HepG2 (cell line): ENCODE measurements at regions not wholly inside any gene's neighbourhood (a gene's known extent, or its start where the extent isn't known, plus 50 kb on each side); places are given as distances from the start of the nearest gene placed in this dataset.
A peak's percentile ranks its signal among the peaks of the same experiment; 100 is the strongest.

ENCODE experiments used
- ATAC-seq: fragments of 200-7000 bp; cut with Tn5 transposase; 3 replicates; pipeline ENCODE4 v1.9.1; 2020; ENCODE audit warnings: mild to moderate bottlenecking, moderate library complexity
- BruUV-seq: library from RNA; stranded (reverse); fragments of 400-500 nt; replicated peaks from 2 replicates; lab custom pipeline; 2021; lab: Mats Ljungman, UMichigan
- CTCF ChIA-PET: fragments of 300-600 bp; formaldehyde crosslinking; extraction: SDS; loops from one replicate; lab custom pipeline; 2021; ENCODE audit warnings: low total read pairs, inconsistent platforms, low intra/inter-chr PET ratio; lab: Yijun Ruan, JAX
- POLR2A ChIA-PET: fragments of 350-600 bp; sonication (Branson Sonifier 250); formaldehyde crosslinking; loops from one replicate; lab custom pipeline; 2020; ENCODE audit warnings: antibody characterized with exemption, inconsistent platforms; lab: Yijun Ruan, JAX
- DNase-seq: peaks from one replicate; pipeline ENCODE4 v3.0.0-alpha.2; 2015; ENCODE audit warnings: low spot score
- FAIRE-seq: peaks from 3 replicates; lab custom pipeline; 2011; peaks lifted over from hg19 to GRCh38; lab: Jason Lieb, UNC
- H2AFZ ChIP-seq: one replicate; pipeline ENCODE4 v1.6.1; 2011; ENCODE audit warnings: low read length, inconsistent platforms
- H3K27ac ChIP-seq: fragments of 300-600 bp; 3 replicates; pipeline ENCODE4 v1.8.0; 2011; ENCODE audit warnings: mixed run types, mild to moderate bottlenecking, mixed read lengths, low read length, inconsistent platforms; ENCODE audit not compliant: insufficient read depth; ENCODE audit errors: extremely low read length
- H3K27me3 ChIP-seq, 2 experiments: fragments of 200-600 bp in 1 of 2; 2 replicates in 1 of 2; 3 replicates in 1 of 2; pipeline versions ENCODE4 v1.6.0 to v1.8.0; 2011; ENCODE audit warnings: low read length in 2 of 2, mild to moderate bottlenecking in 2 of 2, moderate library complexity in 2 of 2, inconsistent platforms in 1 of 2; ENCODE audit not compliant: insufficient read depth in 2 of 2, control insufficient read depth in 1 of 2
- H3K36me3 ChIP-seq, 2 experiments: fragments of 200-600 bp in 1 of 2; replicated peaks in 1 of 2; 2 replicates in 1 of 2; 3 replicates in 1 of 2; pipeline versions ENCODE4 v1.5.1 to v1.8.0; 2011; ENCODE audit warnings: low read length in 2 of 2, inconsistent platforms in 1 of 2; ENCODE audit not compliant: insufficient read depth in 2 of 2, control insufficient read depth in 1 of 2
- H3K4me1 ChIP-seq: 2 replicates; pipeline ENCODE4 v1.5.1; 2012; ENCODE audit warnings: low read length, inconsistent platforms; ENCODE audit not compliant: insufficient read depth
- H3K4me2 ChIP-seq: 2 replicates; pipeline ENCODE4 v1.6.0; 2011; ENCODE audit warnings: low read depth, low read length, inconsistent platforms
- H3K4me3 ChIP-seq, 3 experiments: fragments of 200-600 bp in 1 of 3; sonication (generic), shearing (Covaris generic) in 1 of 3; replicated peaks in 1 of 3; 2 replicates each; pipeline ENCODE4 v1.5.1; 2011 to 2016; ENCODE audit warnings: low read length in 3 of 3, inconsistent platforms in 2 of 3, low read depth in 2 of 3, mild to moderate bottlenecking in 2 of 3, control low read depth in 1 of 3, mixed read lengths in 1 of 3; ENCODE audit not compliant: insufficient read depth in 1 of 3
- H3K79me2 ChIP-seq: one replicate; pipeline ENCODE4 v1.6.1; 2011; ENCODE audit warnings: low read length, inconsistent platforms; ENCODE audit not compliant: insufficient read depth
- H3K9ac ChIP-seq: 2 replicates; pipeline ENCODE4 v1.6.0; 2011; ENCODE audit warnings: mild to moderate bottlenecking, low read depth, low read length, inconsistent platforms; ENCODE audit not compliant: insufficient read depth
- H3K9me3 ChIP-seq: 2 replicates; pipeline ENCODE4 v1.5.1; 2012; ENCODE audit warnings: mild to moderate bottlenecking, low read length
- H4K20me1 ChIP-seq: 2 replicates; pipeline ENCODE4 v1.6.0; 2011; ENCODE audit warnings: inconsistent platforms, mild to moderate bottlenecking, low read length, moderate library complexity; ENCODE audit not compliant: insufficient read depth
- CC2D1A ChIP-seq: sonication (generic); formaldehyde crosslinking; IDR thresholded peaks from 2 replicates; pipeline ENCODE4 v1.8.1; 2023; ENCODE audit warnings: mild to moderate bottlenecking, missing genetic modification reagents
- GPBP1L1 ChIP-seq: sonication (generic); formaldehyde crosslinking; IDR thresholded peaks from 2 replicates; pipeline ENCODE4 v1.5.0; 2020; ENCODE audit warnings: mild to moderate bottlenecking, missing genetic modification reagents
- MAFF ChIP-seq: IDR thresholded peaks from 2 replicates; pipeline ENCODE4 v1.6.1; 2011; ENCODE audit warnings: low read depth, low read length, improper control_type of control experiment
- MAFK ChIP-seq, 2 experiments: IDR thresholded peaks in 1 of 2; conservative IDR thresholded peaks in 1 of 2; 2 replicates each; pipeline ENCODE4 v1.6.1; 2011; ENCODE audit warnings: improper control_type of control experiment in 2 of 2, low read length in 2 of 2
- SMAD1 ChIP-seq: sonication (generic); formaldehyde crosslinking; IDR thresholded peaks from 2 replicates; pipeline ENCODE4 v1.4.0; 2020; ENCODE audit warnings: missing genetic modification reagents, low read depth, mild to moderate bottlenecking, borderline replicate concordance
- SSRP1 ChIP-seq: IDR thresholded peaks from 2 replicates; pipeline ENCODE4 v1.6.1; 2016; ENCODE audit warnings: control low read depth
- TRIM24 ChIP-seq: sonication (generic); formaldehyde crosslinking; IDR thresholded peaks from 2 replicates; pipeline ENCODE4 v1.8.0; 2022; ENCODE audit warnings: mild to moderate bottlenecking, missing genetic modification reagents
- ZKSCAN5 ChIP-seq: sonication (generic); formaldehyde crosslinking; IDR thresholded peaks from 2 replicates; pipeline ENCODE4 v1.5.1; 2020; ENCODE audit warnings: mild to moderate bottlenecking, missing genetic modification reagents
- ZNF253 ChIP-seq: sonication (generic); formaldehyde crosslinking; IDR thresholded peaks from 2 replicates; pipeline ENCODE4 v1.8.0; 2022; ENCODE audit warnings: mild to moderate bottlenecking, missing genetic modification reagents, borderline replicate concordance
- WGBS: methylation state at CpG from one replicate; pipeline ENCODE4 v1.1.6; 2017; ENCODE audit warnings: low lambda C conversion rate; 5-methylcytosine and 5-hydroxymethylcytosine counted together
- in situ Hi-C: cut with HindIII; loops from 2 replicates; pipeline ENCODE4 v1.10.0; 2017; ENCODE audit warnings: low pct_unique_long_range_greater_than_20kb; ENCODE audit not compliant: extremely low pct_ligation_motif_present
- intact Hi-C: fragments of 100-400 bp; cut with micrococcal nuclease; formaldehyde crosslinking; loops from one replicate; pipeline ENCODE4 v1.10.0; 2022; ENCODE audit not compliant: unreplicated experiment
- TF ChIP-seq, protein P1 (sequence below): IDR thresholded peaks from 2 replicates; pipeline ENCODE4 v1.6.1; 2016; ENCODE audit warnings: missing biosample characterization, missing genetic modification reagents, low read depth
- TF ChIP-seq, protein P2 (sequence below): sonication (generic); formaldehyde crosslinking; IDR thresholded peaks from 2 replicates; pipeline ENCODE4 v1.5.1; 2020; ENCODE audit warnings: missing genetic modification reagents, mild to moderate bottlenecking, borderline replicate concordance

DNA sequence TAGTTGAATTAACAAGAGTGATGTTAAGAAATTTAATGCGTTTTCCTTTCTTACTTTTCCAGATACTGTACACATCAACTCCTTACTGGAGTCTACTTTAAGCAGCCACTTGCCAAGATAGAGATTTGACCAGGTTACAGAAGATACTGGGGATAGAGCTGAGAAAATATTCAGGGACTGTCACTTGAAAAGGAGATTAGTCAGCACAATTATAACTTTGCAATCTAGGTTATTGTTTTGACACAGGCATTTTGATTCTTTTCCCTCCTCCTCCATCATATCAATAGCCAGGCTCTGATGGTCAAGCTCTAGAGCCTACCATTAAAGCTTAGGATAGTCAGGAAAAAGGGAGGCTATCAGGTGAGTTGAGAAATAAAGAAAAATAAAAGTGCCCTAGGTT lies 345.9 kb upstream of the ITGA1 start:
- H3K9me3 ChIP-seq, result no peaks in the 10 kb centered on the region
- H3K9ac ChIP-seq, result no peak overlapping the region
- no peak overlapping the region for H3K4me2 ChIP-seq
- H3K4me1 ChIP-seq, result no peaks in the 10 kb centered on the region
- in situ Hi-C loops, result no loop called here
- no peak overlapping the region for H2AFZ ChIP-seq
- no TSS peak for BruUV-seq
- TF ChIP-seq CC2D1A (CRISPR knock-in tag) (no peak), TRIM24 (CRISPR knock-in tag) (no peak), MAFF (peak; percentile 65), SSRP1 (CRISPR knock-in tag) (no peak), GPBP1L1 (CRISPR knock-in tag) (no peak), SMAD1 (CRISPR knock-in tag) (no peak), ZKSCAN5 (no peak), ZNF253 (CRISPR knock-in tag) (no peak), MAFK (conservative IDR thresholded peaks at IDR 0.05 in 1 of 2, IDR thresholded peaks at IDR 0.05 in 1 of 2; ENCODE audit: low read length in 2 of 2) (peak; percentile 69 to 78)
- TF ChIP-seq, protein P1, sequence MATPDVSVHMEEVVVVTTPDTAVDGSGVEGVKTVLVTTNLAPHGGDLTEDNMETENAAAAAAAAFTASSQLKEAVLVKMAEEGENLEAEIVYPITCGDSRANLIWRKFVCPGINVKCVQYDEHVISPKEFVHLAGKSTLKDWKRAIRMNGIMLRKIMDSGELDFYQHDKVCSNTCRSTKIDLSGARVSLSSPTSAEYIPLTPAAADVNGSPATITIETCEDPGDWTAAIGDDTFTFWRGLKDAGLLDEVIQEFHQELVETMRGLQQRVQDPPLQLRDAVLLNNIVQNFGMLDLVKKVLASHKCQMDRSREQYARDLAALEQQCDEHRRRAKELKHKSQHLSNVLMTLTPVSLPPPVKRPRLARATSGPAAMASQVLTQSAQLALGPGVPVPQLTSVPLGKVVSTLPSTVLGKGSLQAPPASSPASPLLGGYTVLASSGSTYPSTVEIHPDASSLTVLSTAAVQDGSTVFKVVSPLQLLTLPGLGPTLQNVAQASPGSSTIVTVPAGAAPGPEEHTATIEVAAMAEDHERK (CRISPR knock-in tag), result no peak
- TF ChIP-seq, protein P2, sequence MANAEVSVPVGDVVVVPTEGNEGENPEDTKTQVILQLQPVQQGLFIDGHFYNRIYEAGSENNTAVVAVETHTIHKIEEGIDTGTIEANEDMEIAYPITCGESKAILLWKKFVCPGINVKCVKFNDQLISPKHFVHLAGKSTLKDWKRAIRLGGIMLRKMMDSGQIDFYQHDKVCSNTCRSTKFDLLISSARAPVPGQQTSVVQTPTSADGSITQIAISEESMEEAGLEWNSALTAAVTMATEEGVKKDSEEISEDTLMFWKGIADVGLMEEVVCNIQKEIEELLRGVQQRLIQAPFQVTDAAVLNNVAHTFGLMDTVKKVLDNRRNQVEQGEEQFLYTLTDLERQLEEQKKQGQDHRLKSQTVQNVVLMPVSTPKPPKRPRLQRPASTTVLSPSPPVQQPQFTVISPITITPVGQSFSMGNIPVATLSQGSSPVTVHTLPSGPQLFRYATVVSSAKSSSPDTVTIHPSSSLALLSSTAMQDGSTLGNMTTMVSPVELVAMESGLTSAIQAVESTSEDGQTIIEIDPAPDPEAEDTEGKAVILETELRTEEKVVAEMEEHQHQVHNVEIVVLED (CRISPR knock-in tag), result no peak
- H3K79me2 ChIP-seq, result no peaks in the 10 kb centered on the region
- ChIA-PET CTCF (no interaction called here), POLR2A (no interaction called here)
- H3K36me3 ChIP-seq, result no peaks in the 10 kb centered on the region
- intact Hi-C loops, result no loop called here
- ATAC-seq (no peak), DNase-seq (no peak), FAIRE-seq (no peak)
- WGBS, result 0% methylated on average over 1 of the region's 1 CpG
- H3K27ac ChIP-seq, result no peak overlapping the region
- H4K20me1 ChIP-seq, result no peaks in the 10 kb centered on the region
- no peak overlapping the region for H3K4me3 ChIP-seq
- H3K27me3 ChIP-seq, result no peaks in the 10 kb centered on the region
